ENCODE measurements at regions not wholly inside any gene's neighbourhood (a gene's known extent, or its start where the extent isn't known, plus 50 kb on each side); places are given as distances from the start of the nearest gene placed in this dataset.

DNA sequence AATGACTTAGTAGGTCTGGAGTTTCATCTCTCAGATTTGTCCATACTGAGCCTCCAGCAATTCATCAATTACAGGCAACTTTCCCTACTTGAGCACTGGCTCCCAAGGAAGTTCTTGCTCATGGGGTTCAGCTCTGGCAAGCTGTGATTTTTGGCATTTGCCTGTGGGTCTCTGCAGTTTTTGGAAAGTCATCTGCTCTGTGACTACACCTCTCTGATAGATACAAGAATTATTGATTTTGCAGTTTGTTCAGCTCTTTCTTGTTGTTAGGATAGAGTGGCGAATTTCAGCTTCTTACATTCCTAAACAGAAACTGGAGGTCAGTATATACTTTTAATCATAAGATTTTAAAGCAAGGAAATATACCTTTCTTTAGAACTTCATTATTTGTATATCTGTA, 209.7 kb upstream of the NPY2R start:
- Histone ChIP-seq H3K4me3 (replicated peaks; ENCODE audit: insufficient read depth, low read length) (no peak overlapping the region), H3K27me3 (ENCODE audit: insufficient read depth, poor library complexity, severe bottlenecking) (no peaks in the 10 kb centered on the region), H3K27ac (replicated peaks) (no peak overlapping the region)
- DNase-seq (ENCODE audit: low read depth in 1 of 2, low spot score in 1 of 2): no peak
- no peak for TF ChIP-seq GABPA (IDR thresholded peaks at IDR 0.05; ENCODE audit: low read depth)
- TF ChIP-seq, protein P1, sequence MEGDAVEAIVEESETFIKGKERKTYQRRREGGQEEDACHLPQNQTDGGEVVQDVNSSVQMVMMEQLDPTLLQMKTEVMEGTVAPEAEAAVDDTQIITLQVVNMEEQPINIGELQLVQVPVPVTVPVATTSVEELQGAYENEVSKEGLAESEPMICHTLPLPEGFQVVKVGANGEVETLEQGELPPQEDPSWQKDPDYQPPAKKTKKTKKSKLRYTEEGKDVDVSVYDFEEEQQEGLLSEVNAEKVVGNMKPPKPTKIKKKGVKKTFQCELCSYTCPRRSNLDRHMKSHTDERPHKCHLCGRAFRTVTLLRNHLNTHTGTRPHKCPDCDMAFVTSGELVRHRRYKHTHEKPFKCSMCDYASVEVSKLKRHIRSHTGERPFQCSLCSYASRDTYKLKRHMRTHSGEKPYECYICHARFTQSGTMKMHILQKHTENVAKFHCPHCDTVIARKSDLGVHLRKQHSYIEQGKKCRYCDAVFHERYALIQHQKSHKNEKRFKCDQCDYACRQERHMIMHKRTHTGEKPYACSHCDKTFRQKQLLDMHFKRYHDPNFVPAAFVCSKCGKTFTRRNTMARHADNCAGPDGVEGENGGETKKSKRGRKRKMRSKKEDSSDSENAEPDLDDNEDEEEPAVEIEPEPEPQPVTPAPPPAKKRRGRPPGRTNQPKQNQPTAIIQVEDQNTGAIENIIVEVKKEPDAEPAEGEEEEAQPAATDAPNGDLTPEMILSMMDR (IDR thresholded peaks at IDR 0.05; ENCODE audit: insufficient read depth, low read length): no peak
- TF ChIP-seq SPI1 (IDR thresholded peaks at IDR 0.05; ENCODE audit: borderline replicate concordance, low read depth): no peak
- TF ChIP-seq POLR2AphosphoS5 (IDR thresholded peaks at IDR 0.05; ENCODE audit: low read depth): no peak
- TF ChIP-seq, protein P2, sequence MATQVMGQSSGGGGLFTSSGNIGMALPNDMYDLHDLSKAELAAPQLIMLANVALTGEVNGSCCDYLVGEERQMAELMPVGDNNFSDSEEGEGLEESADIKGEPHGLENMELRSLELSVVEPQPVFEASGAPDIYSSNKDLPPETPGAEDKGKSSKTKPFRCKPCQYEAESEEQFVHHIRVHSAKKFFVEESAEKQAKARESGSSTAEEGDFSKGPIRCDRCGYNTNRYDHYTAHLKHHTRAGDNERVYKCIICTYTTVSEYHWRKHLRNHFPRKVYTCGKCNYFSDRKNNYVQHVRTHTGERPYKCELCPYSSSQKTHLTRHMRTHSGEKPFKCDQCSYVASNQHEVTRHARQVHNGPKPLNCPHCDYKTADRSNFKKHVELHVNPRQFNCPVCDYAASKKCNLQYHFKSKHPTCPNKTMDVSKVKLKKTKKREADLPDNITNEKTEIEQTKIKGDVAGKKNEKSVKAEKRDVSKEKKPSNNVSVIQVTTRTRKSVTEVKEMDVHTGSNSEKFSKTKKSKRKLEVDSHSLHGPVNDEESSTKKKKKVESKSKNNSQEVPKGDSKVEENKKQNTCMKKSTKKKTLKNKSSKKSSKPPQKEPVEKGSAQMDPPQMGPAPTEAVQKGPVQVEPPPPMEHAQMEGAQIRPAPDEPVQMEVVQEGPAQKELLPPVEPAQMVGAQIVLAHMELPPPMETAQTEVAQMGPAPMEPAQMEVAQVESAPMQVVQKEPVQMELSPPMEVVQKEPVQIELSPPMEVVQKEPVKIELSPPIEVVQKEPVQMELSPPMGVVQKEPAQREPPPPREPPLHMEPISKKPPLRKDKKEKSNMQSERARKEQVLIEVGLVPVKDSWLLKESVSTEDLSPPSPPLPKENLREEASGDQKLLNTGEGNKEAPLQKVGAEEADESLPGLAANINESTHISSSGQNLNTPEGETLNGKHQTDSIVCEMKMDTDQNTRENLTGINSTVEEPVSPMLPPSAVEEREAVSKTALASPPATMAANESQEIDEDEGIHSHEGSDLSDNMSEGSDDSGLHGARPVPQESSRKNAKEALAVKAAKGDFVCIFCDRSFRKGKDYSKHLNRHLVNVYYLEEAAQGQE (IDR thresholded peaks at IDR 0.05; ENCODE audit: insufficient replicate concordance, low read depth): no peak

DNA sequence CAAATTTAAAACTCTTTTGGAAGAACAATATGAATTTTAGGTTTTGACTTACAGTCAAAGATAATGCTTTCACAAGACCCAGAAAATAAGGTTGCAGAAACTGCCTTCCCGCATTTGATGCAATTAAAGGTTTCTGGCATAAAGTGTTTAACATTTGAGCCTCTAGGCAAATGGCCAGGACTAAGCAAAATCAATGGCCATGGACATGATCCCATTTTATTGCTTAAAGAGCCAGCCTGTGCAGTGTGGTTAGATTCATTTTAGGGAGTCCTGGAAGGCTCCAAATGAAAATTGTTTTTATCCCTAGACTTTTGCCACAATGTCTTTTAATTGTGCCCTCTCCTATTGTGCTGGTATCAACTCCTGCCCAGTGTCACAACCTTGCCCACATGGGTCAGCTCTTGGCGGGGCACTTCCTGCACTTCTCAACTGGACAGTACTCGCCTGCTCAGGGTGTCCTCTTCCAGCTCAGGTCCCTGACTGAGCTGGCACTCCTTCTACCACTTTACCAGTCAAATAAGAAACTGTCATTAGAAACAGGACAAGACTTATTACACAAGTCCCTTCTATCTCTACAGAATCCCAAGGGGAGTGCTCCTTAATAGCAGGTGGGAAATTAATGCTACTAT, 208.4 kb upstream of the NPY2R start:
- no peak for DNase-seq (ENCODE audit: low read depth in 1 of 2, low spot score in 1 of 2)
- TF ChIP-seq, protein P2 (IDR thresholded peaks at IDR 0.05; ENCODE audit: insufficient replicate concordance, low read depth): no peak
- TF ChIP-seq, protein P1 (IDR thresholded peaks at IDR 0.05; ENCODE audit: insufficient read depth, low read length): no peak
- no peak for TF ChIP-seq SPI1 (IDR thresholded peaks at IDR 0.05; ENCODE audit: borderline replicate concordance, low read depth)
- TF ChIP-seq GABPA (IDR thresholded peaks at IDR 0.05; ENCODE audit: low read depth): no peak
- no peak for TF ChIP-seq POLR2AphosphoS5 (IDR thresholded peaks at IDR 0.05; ENCODE audit: low read depth)
- Histone ChIP-seq H3K27me3 (ENCODE audit: insufficient read depth, poor library complexity, severe bottlenecking) (no peaks in the 10 kb centered on the region), H3K4me3 (replicated peaks; ENCODE audit: insufficient read depth, low read length) (no peak overlapping the region), H3K27ac (replicated peaks) (no peak overlapping the region)

DNA sequence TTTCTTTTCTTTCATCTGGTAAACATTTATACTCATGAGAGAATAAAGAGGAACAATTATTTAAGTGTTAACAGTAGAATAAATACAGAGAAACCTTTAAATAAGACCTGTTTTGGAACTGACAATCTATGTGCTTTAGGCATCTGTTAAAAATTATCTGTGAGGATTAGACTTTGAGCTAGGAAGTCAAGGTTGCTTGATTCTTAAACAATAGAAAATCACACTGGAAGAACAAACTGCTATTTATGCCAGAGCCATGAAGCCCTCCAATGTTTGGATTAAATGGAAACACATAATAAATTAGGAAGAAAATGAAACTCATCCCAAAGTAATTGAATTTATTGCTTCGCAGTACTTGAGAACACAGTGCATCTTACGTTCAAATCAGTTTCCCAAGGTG, 207.2 kb upstream of the NPY2R start:
- Histone ChIP-seq H3K27me3 (ENCODE audit: insufficient read depth, poor library complexity, severe bottlenecking) (no peaks in the 10 kb centered on the region), H3K4me3 (replicated peaks; ENCODE audit: insufficient read depth, low read length) (no peak overlapping the region), H3K27ac (replicated peaks) (no peak overlapping the region)
- no peak for DNase-seq (ENCODE audit: low read depth in 1 of 2, low spot score in 1 of 2)
- TF ChIP-seq, protein P1 (IDR thresholded peaks at IDR 0.05; ENCODE audit: insufficient read depth, low read length): no peak
- TF ChIP-seq POLR2AphosphoS5 (IDR thresholded peaks at IDR 0.05; ENCODE audit: low read depth) (no peak), GABPA (IDR thresholded peaks at IDR 0.05; ENCODE audit: low read depth) (no peak), SPI1 (IDR thresholded peaks at IDR 0.05; ENCODE audit: borderline replicate concordance, low read depth) (no peak)
- TF ChIP-seq, protein P2 (IDR thresholded peaks at IDR 0.05; ENCODE audit: insufficient replicate concordance, low read depth): no peak
